ENCODE measurements at regions not wholly inside any gene's neighbourhood (a gene's known extent, or its start where the extent isn't known, plus 50 kb on each side); places are given as distances from the start of the nearest gene placed in this dataset.

- no peaks in the 10 kb centered on the region for H3K4me1 Mint-ChIP-seq
- H3K36me3 Mint-ChIP-seq (ENCODE audit: low read depth) = no peaks in the 10 kb centered on the region
- DNase-seq = no peak
- TF ChIP-seq CTCF (IDR thresholded peaks at IDR 0.05) = no peak
- no peaks in the 10 kb centered on the region for H3K9me3 Mint-ChIP-seq
- H3K27ac Mint-ChIP-seq = no peak overlapping the region
- no peak overlapping the region for H3K4me3 Mint-ChIP-seq
- H3K27me3 Mint-ChIP-seq (ENCODE audit: low read depth, poor library complexity) = no peaks in the 10 kb centered on the region
Observed at GRCh38 chr3:104711406-104711805, 655.3 kb upstream of the ALCAM start.

- no peaks in the 10 kb centered on the region for H3K9me3 Mint-ChIP-seq
- TF ChIP-seq CTCF (IDR thresholded peaks at IDR 0.05) = no peak
- DNase-seq = no peak
- no peaks in the 10 kb centered on the region for H3K27me3 Mint-ChIP-seq (ENCODE audit: low read depth, poor library complexity)
- no peak overlapping the region for H3K4me3 Mint-ChIP-seq
- H3K36me3 Mint-ChIP-seq (ENCODE audit: low read depth) = no peaks in the 10 kb centered on the region
- H3K27ac Mint-ChIP-seq = no peak overlapping the region
- H3K4me1 Mint-ChIP-seq = no peaks in the 10 kb centered on the region
Observed at GRCh38 chr3:104715972-104716371, 650.7 kb upstream of the ALCAM start.

GRCh38 chr3:104717828-104718196, 648.9 kb upstream of the ALCAM start:
- no peak for TF ChIP-seq CTCF (IDR thresholded peaks at IDR 0.05)
- Mint-ChIP-seq H3K27ac (no peak overlapping the region), H3K9me3 (no peaks in the 10 kb centered on the region), H3K4me3 (no peak overlapping the region), H3K36me3 (ENCODE audit: low read depth) (no peaks in the 10 kb centered on the region), H3K4me1 (no peaks in the 10 kb centered on the region), H3K27me3 (ENCODE audit: low read depth, poor library complexity) (no peaks in the 10 kb centered on the region)
- DNase-seq = no peak

GRCh38 chr3:104723000-104723399, 643.7 kb upstream of the ALCAM start:
- H3K4me1 Mint-ChIP-seq = no peaks in the 10 kb centered on the region
- no peak for TF ChIP-seq CTCF (IDR thresholded peaks at IDR 0.05)
- H3K36me3 Mint-ChIP-seq (ENCODE audit: low read depth) = no peaks in the 10 kb centered on the region
- no peaks in the 10 kb centered on the region for H3K27me3 Mint-ChIP-seq (ENCODE audit: low read depth, poor library complexity)
- no peaks in the 10 kb centered on the region for H3K9me3 Mint-ChIP-seq
- no peak overlapping the region for H3K4me3 Mint-ChIP-seq
- DNase-seq = no peak
- no peak overlapping the region for H3K27ac Mint-ChIP-seq

- no peaks in the 10 kb centered on the region for H3K4me1 Mint-ChIP-seq
- no peaks in the 10 kb centered on the region for H3K27me3 Mint-ChIP-seq (ENCODE audit: low read depth, poor library complexity)
- DNase-seq = no peak
- no peaks in the 10 kb centered on the region for H3K9me3 Mint-ChIP-seq
- no peak overlapping the region for H3K4me3 Mint-ChIP-seq
- no peaks in the 10 kb centered on the region for H3K36me3 Mint-ChIP-seq (ENCODE audit: low read depth)
- no peak for TF ChIP-seq CTCF (IDR thresholded peaks at IDR 0.05)
- no peak overlapping the region for H3K27ac Mint-ChIP-seq
Observed at GRCh38 chr3:104731074-104731473, 635.6 kb upstream of the ALCAM start.

GRCh38 chr3:104734627-104735026, 632.1 kb upstream of the ALCAM start:
- H3K27ac Mint-ChIP-seq = no peak overlapping the region
- DNase-seq = no peak
- H3K4me1 Mint-ChIP-seq = no peaks in the 10 kb centered on the region
- no peaks in the 10 kb centered on the region for H3K27me3 Mint-ChIP-seq (ENCODE audit: low read depth, poor library complexity)
- H3K4me3 Mint-ChIP-seq = no peak overlapping the region
- no peaks in the 10 kb centered on the region for H3K36me3 Mint-ChIP-seq (ENCODE audit: low read depth)
- no peak for TF ChIP-seq CTCF (IDR thresholded peaks at IDR 0.05)
- H3K9me3 Mint-ChIP-seq = no peaks in the 10 kb centered on the region
